GM12872 (cell line): ENCODE measurements at regions not wholly inside any gene's neighbourhood (a gene's known extent, or its start where the extent isn't known, plus 50 kb on each side); places are given as distances from the start of the nearest gene placed in this dataset.

ENCODE experiments used
- CTCF ChIP-seq: IDR thresholded peaks from 3 replicates; pipeline ENCODE4 v1.5.1; 2011; ENCODE audit warnings: low read depth, mild to moderate bottlenecking, low read length, moderate library complexity; ENCODE audit not compliant: insufficient read depth

GRCh38 chr4:125911481-125911880 is 596.7 kb downstream of the FAT4 start:
- no peak for TF ChIP-seq CTCF

GRCh38 chr4:125917559-125917958 is 602.8 kb downstream of the FAT4 start:
- no peak for TF ChIP-seq CTCF

GRCh38 chr4:125928652-125929051 is 613.9 kb downstream of the FAT4 start:
- no peak for TF ChIP-seq CTCF

- no peak for TF ChIP-seq CTCF
Measured at GRCh38 chr4:125938541-125938940, 623.8 kb downstream of the FAT4 start.

GRCh38 chr4:125940426-125940825 is 625.7 kb downstream of the FAT4 start:
- no peak for TF ChIP-seq CTCF

GRCh38 chr4:125944966-125945365 is 630.2 kb downstream of the FAT4 start:
- TF ChIP-seq CTCF, result no peak

GRCh38 chr4:125948021-125948420 is 633.3 kb downstream of the FAT4 start:
- TF ChIP-seq CTCF, result no peak
